H1 (cell line): ENCODE measurements at regions not wholly inside any gene's neighbourhood (a gene's known extent, or its start where the extent isn't known, plus 50 kb on each side); places are given as distances from the start of the nearest gene placed in this dataset.

Source experiments
- HDAC6 ChIP-seq: IDR thresholded peaks from one replicate; pipeline ENCODE4 v1.7.1; 2012; ENCODE audit warnings: low read depth, mild to moderate bottlenecking, inconsistent platforms, low read length, moderate library complexity
- TAF1 ChIP-seq: IDR thresholded peaks from 2 replicates; pipeline ENCODE4 v1.6.1; 2011; ENCODE audit warnings: mild to moderate bottlenecking, low read depth, low read length
- TF ChIP-seq, protein P1 (sequence below): fragments of 300-600 bp; sonication (generic); IDR thresholded peaks from 2 replicates; pipeline ENCODE4 v1.7.1; 2012; ENCODE audit warnings: low read length, moderate library complexity, mild to moderate bottlenecking, inconsistent platforms; ENCODE audit not compliant: insufficient replicate concordance

DNA sequence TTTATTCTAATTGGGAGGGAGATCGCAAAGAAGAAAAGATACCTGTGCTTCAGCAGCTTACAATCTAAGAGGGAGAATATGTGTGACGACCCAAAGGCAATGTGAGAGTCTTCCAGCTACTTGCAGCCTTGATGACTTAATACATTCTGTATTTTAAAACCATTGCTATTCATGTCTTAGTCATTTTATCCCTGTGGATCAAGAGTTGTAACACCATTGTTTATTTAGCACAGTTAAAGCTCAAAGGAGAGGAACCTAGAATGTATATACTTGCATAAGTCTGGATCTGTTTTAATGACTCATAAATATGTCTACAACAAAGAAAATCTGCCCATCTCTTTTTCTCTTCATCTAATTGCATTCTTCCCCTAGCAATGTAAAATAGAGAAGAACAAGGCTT lies 117.9 kb upstream of the DLX6 start (continued):
- TF ChIP-seq, protein P1, sequence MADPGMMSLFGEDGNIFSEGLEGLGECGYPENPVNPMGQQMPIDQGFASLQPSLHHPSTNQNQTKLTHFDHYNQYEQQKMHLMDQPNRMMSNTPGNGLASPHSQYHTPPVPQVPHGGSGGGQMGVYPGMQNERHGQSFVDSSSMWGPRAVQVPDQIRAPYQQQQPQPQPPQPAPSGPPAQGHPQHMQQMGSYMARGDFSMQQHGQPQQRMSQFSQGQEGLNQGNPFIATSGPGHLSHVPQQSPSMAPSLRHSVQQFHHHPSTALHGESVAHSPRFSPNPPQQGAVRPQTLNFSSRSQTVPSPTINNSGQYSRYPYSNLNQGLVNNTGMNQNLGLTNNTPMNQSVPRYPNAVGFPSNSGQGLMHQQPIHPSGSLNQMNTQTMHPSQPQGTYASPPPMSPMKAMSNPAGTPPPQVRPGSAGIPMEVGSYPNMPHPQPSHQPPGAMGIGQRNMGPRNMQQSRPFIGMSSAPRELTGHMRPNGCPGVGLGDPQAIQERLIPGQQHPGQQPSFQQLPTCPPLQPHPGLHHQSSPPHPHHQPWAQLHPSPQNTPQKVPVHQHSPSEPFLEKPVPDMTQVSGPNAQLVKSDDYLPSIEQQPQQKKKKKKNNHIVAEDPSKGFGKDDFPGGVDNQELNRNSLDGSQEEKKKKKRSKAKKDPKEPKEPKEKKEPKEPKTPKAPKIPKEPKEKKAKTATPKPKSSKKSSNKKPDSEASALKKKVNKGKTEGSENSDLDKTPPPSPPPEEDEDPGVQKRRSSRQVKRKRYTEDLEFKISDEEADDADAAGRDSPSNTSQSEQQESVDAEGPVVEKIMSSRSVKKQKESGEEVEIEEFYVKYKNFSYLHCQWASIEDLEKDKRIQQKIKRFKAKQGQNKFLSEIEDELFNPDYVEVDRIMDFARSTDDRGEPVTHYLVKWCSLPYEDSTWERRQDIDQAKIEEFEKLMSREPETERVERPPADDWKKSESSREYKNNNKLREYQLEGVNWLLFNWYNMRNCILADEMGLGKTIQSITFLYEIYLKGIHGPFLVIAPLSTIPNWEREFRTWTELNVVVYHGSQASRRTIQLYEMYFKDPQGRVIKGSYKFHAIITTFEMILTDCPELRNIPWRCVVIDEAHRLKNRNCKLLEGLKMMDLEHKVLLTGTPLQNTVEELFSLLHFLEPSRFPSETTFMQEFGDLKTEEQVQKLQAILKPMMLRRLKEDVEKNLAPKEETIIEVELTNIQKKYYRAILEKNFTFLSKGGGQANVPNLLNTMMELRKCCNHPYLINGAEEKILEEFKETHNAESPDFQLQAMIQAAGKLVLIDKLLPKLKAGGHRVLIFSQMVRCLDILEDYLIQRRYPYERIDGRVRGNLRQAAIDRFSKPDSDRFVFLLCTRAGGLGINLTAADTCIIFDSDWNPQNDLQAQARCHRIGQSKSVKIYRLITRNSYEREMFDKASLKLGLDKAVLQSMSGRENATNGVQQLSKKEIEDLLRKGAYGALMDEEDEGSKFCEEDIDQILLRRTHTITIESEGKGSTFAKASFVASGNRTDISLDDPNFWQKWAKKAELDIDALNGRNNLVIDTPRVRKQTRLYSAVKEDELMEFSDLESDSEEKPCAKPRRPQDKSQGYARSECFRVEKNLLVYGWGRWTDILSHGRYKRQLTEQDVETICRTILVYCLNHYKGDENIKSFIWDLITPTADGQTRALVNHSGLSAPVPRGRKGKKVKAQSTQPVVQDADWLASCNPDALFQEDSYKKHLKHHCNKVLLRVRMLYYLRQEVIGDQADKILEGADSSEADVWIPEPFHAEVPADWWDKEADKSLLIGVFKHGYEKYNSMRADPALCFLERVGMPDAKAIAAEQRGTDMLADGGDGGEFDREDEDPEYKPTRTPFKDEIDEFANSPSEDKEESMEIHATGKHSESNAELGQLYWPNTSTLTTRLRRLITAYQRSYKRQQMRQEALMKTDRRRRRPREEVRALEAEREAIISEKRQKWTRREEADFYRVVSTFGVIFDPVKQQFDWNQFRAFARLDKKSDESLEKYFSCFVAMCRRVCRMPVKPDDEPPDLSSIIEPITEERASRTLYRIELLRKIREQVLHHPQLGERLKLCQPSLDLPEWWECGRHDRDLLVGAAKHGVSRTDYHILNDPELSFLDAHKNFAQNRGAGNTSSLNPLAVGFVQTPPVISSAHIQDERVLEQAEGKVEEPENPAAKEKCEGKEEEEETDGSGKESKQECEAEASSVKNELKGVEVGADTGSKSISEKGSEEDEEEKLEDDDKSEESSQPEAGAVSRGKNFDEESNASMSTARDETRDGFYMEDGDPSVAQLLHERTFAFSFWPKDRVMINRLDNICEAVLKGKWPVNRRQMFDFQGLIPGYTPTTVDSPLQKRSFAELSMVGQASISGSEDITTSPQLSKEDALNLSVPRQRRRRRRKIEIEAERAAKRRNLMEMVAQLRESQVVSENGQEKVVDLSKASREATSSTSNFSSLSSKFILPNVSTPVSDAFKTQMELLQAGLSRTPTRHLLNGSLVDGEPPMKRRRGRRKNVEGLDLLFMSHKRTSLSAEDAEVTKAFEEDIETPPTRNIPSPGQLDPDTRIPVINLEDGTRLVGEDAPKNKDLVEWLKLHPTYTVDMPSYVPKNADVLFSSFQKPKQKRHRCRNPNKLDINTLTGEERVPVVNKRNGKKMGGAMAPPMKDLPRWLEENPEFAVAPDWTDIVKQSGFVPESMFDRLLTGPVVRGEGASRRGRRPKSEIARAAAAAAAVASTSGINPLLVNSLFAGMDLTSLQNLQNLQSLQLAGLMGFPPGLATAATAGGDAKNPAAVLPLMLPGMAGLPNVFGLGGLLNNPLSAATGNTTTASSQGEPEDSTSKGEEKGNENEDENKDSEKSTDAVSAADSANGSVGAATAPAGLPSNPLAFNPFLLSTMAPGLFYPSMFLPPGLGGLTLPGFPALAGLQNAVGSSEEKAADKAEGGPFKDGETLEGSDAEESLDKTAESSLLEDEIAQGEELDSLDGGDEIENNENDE, result no peak
- TF ChIP-seq HDAC6 (no peak), TAF1 (no peak)
